ENCODE measurements at regions not wholly inside any gene's neighbourhood (a gene's known extent, or its start where the extent isn't known, plus 50 kb on each side); places are given as distances from the start of the nearest gene placed in this dataset.
A peak's percentile ranks its signal among the peaks of the same experiment; 100 is the strongest.

- POLR2A ChIA-PET: no interaction called here
- CTCF ChIA-PET: no interaction called here
- H3K27ac Mint-ChIP-seq: no peak overlapping the region
- H3K36me3 Mint-ChIP-seq (ENCODE audit: low read depth): no peaks in the 10 kb centered on the region
- H3K27me3 Mint-ChIP-seq: peaks cover 26% of the 10 kb centered on the region
- ATAC-seq (ENCODE audit: poor library complexity) (no peak), DNase-seq (no peak)
- no peaks in the 10 kb centered on the region for H3K4me1 Mint-ChIP-seq (ENCODE audit: low read depth)
- H3K4me3 Mint-ChIP-seq: no peak overlapping the region
- H3K9me3 ChIP-seq (ENCODE audit: control insufficient read depth in 1 of 2, insufficient read depth in 1 of 2, low read length in 2 of 2): no peaks in the 10 kb centered on the region
- TF ChIP-seq CTCF (IDR thresholded peaks at IDR 0.05): no peak
- intact Hi-C loops (cut with DNase I, micrococcal nuclease): no loop called here
- H3K4me1 ChIP-seq (ENCODE audit: insufficient read depth, low read length): no peaks in the 10 kb centered on the region
- no peaks in the 10 kb centered on the region for H3K9me3 Mint-ChIP-seq
- no peak overlapping the region for H3K27ac ChIP-seq (ENCODE audit: low read depth in 1 of 2, low read length in 2 of 2)
- no peaks in the 10 kb centered on the region for H3K36me3 ChIP-seq (ENCODE audit: insufficient read depth, low read length)
- peaks cover 0 to 2% of the 10 kb centered on the region in 2 experiments for H3K27me3 ChIP-seq (ENCODE audit: control insufficient read depth in 1 of 2, insufficient read depth in 2 of 2, low read length in 2 of 2)
- H3K4me3 ChIP-seq (ENCODE audit: low read length): no peak overlapping the region
Measured at GRCh38 chr1:208643005-208643597, 398.9 kb upstream of the PLXNA2 start.

- no peaks in the 10 kb centered on the region for H3K9me3 ChIP-seq (ENCODE audit: control insufficient read depth in 1 of 2, insufficient read depth in 1 of 2, low read length in 2 of 2)
- DNase-seq (no peak), ATAC-seq (ENCODE audit: poor library complexity) (no peak)
- Mint-ChIP-seq H3K4me1 (ENCODE audit: low read depth) (no peaks in the 10 kb centered on the region), H3K27ac (no peak overlapping the region), H3K36me3 (ENCODE audit: low read depth) (no peaks in the 10 kb centered on the region), H3K27me3 (peaks cover 31% of the 10 kb centered on the region), H3K9me3 (no peaks in the 10 kb centered on the region), H3K4me3 (no peak overlapping the region)
- peaks cover 0 to 5% of the 10 kb centered on the region in 2 experiments for H3K27me3 ChIP-seq (ENCODE audit: control insufficient read depth in 1 of 2, insufficient read depth in 2 of 2, low read length in 2 of 2)
- intact Hi-C loops (cut with DNase I, micrococcal nuclease): no loop called here
- POLR2A ChIA-PET: no interaction called here
- no peaks in the 10 kb centered on the region for H3K4me1 ChIP-seq (ENCODE audit: insufficient read depth, low read length)
- no peak overlapping the region for H3K27ac ChIP-seq (ENCODE audit: low read depth in 1 of 2, low read length in 2 of 2)
- no peaks in the 10 kb centered on the region for H3K36me3 ChIP-seq (ENCODE audit: insufficient read depth, low read length)
- no peak for TF ChIP-seq CTCF (IDR thresholded peaks at IDR 0.05)
- CTCF ChIA-PET: no interaction called here
- no peak overlapping the region for H3K4me3 ChIP-seq (ENCODE audit: low read length)
Measured at GRCh38 chr1:208644401-208645160, 400.4 kb upstream of the PLXNA2 start.

DNA sequence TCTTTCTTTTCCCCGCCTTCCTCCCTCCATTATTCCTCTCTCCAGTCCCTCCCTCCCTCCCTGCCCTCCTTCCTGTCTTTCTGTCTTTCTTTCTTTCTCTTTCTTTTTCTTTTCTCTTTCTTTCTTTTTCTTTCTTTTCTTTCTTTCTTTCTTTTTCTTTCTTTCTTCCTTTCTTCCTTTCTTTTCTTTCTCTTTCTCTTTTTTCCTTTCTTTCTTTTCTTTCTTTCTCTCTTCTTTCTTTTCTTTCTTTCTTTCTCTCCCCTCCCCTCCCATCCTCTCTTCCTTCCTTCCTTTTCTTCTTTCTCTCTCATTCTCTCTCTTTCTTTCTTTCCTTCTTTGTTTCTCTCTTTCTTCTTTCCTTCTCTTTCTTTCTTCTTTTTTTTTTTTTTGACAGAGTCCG is 402.2 kb upstream of the PLXNA2 start:
- ChIA-PET CTCF (no interaction called here), POLR2A (no interaction called here)
- no peaks in the 10 kb centered on the region for H3K9me3 Mint-ChIP-seq
- intact Hi-C loops (cut with DNase I, micrococcal nuclease): no loop called here
- ATAC-seq (ENCODE audit: poor library complexity): no peak
- Histone ChIP-seq H3K36me3 (ENCODE audit: insufficient read depth, low read length) (no peaks in the 10 kb centered on the region), H3K9me3 (ENCODE audit: control insufficient read depth in 1 of 2, insufficient read depth in 1 of 2, low read length in 2 of 2) (no peaks in the 10 kb centered on the region), H3K27ac (ENCODE audit: low read depth in 1 of 2, low read length in 2 of 2) (no peak overlapping the region), H3K4me3 (ENCODE audit: low read length) (no peak overlapping the region), H3K4me1 (ENCODE audit: insufficient read depth, low read length) (no peaks in the 10 kb centered on the region), H3K27me3 (ENCODE audit: control insufficient read depth in 1 of 2, insufficient read depth in 2 of 2, low read length in 2 of 2) (peaks cover 9 to 12% of the 10 kb centered on the region in 2 experiments)
- H3K4me1 Mint-ChIP-seq (ENCODE audit: low read depth): no peaks in the 10 kb centered on the region
- no peak for DNase-seq
- no peaks in the 10 kb centered on the region for H3K36me3 Mint-ChIP-seq (ENCODE audit: low read depth)
- H3K4me3 Mint-ChIP-seq: no peak overlapping the region
- no peak overlapping the region for H3K27ac Mint-ChIP-seq
- peak; percentile 11 for TF ChIP-seq CTCF (IDR thresholded peaks at IDR 0.05)
- peaks cover 35% of the 10 kb centered on the region for H3K27me3 Mint-ChIP-seq
